IPS-20b (cell line): ENCODE measurements at regions not wholly inside any gene's neighbourhood (a gene's known extent, or its start where the extent isn't known, plus 50 kb on each side); places are given as distances from the start of the nearest gene placed in this dataset.

Experiments
- H3K27ac ChIP-seq: one replicate; pipeline ENCODE4 v1.5.1; 2013; ENCODE audit warnings: low read length
- H3K27me3 ChIP-seq: 2 replicates; pipeline ENCODE4 v1.6.1; 2013; ENCODE audit warnings: mild to moderate bottlenecking, low read length, inconsistent platforms; ENCODE audit not compliant: insufficient read depth
- H3K36me3 ChIP-seq: 2 replicates; pipeline ENCODE4 v1.6.1; 2013; ENCODE audit warnings: low read depth, mild to moderate bottlenecking, inconsistent platforms, low read length, moderate library complexity; ENCODE audit not compliant: insufficient read depth
- H3K4me1 ChIP-seq: 2 replicates; pipeline ENCODE4 v1.6.1; 2013; ENCODE audit warnings: mild to moderate bottlenecking, control low read depth, inconsistent platforms, low read length, moderate library complexity; ENCODE audit not compliant: insufficient read depth
- H3K4me3 ChIP-seq: 2 replicates; pipeline ENCODE4 v1.5.1; 2013; ENCODE audit warnings: mild to moderate bottlenecking, low read length, inconsistent platforms
- H3K9ac ChIP-seq: 2 replicates; pipeline ENCODE4 v1.6.1; 2013; ENCODE audit warnings: low read depth, mild to moderate bottlenecking, inconsistent platforms, low read length, moderate library complexity
- H3K9me3 ChIP-seq: 2 replicates; pipeline ENCODE4 v1.6.1; 2013; ENCODE audit warnings: mild to moderate bottlenecking, low read depth, low read length, inconsistent platforms; ENCODE audit not compliant: insufficient read depth

DNA sequence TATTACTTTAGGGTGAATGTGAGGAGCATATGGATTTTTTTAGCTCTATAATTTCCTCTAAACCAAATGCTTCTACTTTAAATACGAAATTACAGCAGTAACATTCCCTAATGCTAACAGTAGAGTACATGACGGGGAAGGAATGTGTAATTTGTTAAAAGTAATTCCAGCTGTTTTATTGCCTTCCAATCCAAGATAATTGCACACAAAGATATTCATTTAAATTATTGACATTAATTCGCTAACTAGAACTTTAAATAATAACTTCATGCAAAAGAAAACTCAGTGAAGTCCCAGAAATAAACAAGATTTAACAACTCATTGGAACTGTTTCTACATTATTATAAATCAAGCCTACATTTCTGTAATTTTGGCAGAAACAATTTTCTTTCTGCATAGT, 261.4 kb upstream of the CFAP20DC start:
- H3K4me1 ChIP-seq: no peaks in the 10 kb centered on the region
- no peaks in the 10 kb centered on the region for H3K36me3 ChIP-seq
- no peak overlapping the region for H3K9ac ChIP-seq
- H3K27ac ChIP-seq: no peak overlapping the region
- H3K4me3 ChIP-seq: no peak overlapping the region
- no peaks in the 10 kb centered on the region for H3K9me3 ChIP-seq
- no peaks in the 10 kb centered on the region for H3K27me3 ChIP-seq

DNA sequence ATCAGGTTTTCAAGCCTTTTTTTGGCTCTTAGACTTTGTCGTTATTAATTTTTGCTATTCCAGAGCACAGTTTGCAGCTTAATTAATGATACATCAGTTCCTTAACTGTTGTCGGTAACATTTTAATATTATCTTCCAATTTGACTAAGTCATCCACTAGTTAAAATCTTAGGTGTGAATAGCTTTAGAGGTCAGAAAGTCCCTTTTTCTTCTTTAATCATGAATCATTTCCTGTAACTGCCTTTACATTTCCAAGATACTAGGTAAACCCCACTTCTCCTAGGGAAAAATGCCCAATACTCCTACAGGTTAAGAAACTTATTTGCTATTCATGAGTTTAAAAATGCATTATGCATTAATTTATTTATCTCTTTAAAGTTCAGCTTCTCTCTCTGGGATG, 260.9 kb upstream of the CFAP20DC start:
- Histone ChIP-seq H3K36me3 (no peaks in the 10 kb centered on the region), H3K4me1 (no peaks in the 10 kb centered on the region), H3K9me3 (no peaks in the 10 kb centered on the region), H3K9ac (no peak overlapping the region), H3K27ac (no peak overlapping the region), H3K4me3 (no peak overlapping the region), H3K27me3 (no peaks in the 10 kb centered on the region)

DNA sequence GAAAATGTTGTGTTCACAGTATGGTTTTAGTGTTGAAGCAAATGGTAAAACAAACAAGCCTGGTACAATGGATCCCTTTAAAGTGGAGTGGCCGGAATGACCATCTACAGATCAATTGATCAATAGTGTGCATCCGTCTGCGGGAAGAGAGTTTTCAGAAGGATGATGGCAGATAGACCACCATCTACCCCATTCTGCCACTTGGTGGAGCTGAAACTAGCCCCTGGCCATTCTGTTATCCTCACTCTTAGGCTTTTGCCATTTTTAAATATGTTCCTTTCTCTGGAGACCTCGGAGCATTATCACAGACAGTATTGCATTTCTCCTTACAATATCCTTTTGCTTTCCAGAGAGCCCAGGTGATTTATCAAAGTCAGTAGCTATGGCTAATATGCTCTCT, 258.9 kb upstream of the CFAP20DC start:
- Histone ChIP-seq H3K36me3 (no peaks in the 10 kb centered on the region), H3K27me3 (no peaks in the 10 kb centered on the region), H3K27ac (no peak overlapping the region), H3K9me3 (no peaks in the 10 kb centered on the region), H3K9ac (no peak overlapping the region), H3K4me3 (no peak overlapping the region), H3K4me1 (no peaks in the 10 kb centered on the region)

DNA sequence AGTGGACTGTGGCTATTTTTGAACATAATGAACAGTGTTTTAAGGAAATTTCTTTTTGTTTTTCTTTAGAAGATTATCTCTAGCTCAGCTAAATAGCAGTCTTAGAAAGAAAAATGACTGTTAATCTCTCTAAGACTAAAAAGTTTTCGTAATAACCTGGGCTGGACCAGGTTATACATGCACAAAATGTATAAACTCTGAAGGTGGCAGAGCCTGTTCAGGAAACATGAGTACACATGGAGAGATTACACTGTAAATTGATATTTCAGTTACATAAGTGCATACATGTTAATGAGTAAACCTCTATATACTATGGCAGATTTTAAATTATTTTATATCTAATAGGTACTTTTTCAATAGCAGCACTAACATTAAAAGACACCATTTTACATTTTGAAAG, 258.2 kb upstream of the CFAP20DC start:
- Histone ChIP-seq H3K27ac (no peak overlapping the region), H3K36me3 (no peaks in the 10 kb centered on the region)

DNA sequence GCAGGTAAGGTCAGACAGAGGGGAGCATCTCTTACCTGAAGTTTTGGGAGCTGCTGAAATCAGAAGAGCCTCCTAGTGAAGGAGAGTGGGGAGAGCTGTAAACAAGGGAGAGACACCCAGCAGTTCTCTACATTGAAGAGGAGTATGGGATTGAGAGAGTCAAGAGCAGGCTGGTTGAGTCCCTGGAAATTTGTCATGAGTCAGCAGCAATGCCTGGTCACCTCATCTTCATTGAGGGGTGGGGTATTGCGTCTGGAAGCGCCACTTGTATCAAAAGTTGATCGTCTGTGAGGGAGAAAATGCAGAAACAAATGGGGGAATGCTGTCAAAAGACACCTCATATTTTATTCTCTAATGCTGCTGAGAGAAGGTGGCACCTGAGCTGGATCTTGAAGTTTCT, 256.6 kb upstream of the CFAP20DC start:
- Histone ChIP-seq H3K9ac (no peak overlapping the region), H3K9me3 (no peaks in the 10 kb centered on the region), H3K4me1 (no peaks in the 10 kb centered on the region), H3K36me3 (no peaks in the 10 kb centered on the region), H3K4me3 (no peak overlapping the region), H3K27ac (no peak overlapping the region), H3K27me3 (no peaks in the 10 kb centered on the region)

More for the DNA sequence above, 258.2 kb upstream of the CFAP20DC start:
- Histone ChIP-seq H3K4me3 (no peak overlapping the region), H3K4me1 (no peaks in the 10 kb centered on the region), H3K27me3 (no peaks in the 10 kb centered on the region), H3K9me3 (no peaks in the 10 kb centered on the region), H3K9ac (no peak overlapping the region)

DNA sequence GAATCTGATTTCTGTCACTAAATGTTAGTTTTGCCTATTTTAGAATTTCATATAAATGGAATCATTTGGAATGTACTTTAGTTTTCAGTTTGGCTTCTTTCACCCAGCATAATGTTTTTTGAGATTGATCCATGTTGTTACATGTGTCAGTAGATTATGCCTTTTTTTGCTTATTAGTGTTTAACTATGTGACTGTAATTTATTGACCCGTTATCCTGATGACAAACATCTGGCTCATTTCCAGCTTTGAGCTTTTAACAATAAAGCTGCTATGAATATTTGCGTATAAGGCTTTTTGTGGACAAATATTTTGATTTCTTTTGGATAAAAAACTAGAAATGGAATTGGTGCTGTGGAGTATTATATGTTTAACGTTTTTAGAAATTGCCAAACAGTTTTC, 254.5 kb upstream of the CFAP20DC start:
- Histone ChIP-seq H3K4me1 (no peaks in the 10 kb centered on the region), H3K27ac (no peak overlapping the region), H3K4me3 (no peak overlapping the region), H3K36me3 (no peaks in the 10 kb centered on the region), H3K9me3 (no peaks in the 10 kb centered on the region), H3K9ac (no peak overlapping the region), H3K27me3 (no peaks in the 10 kb centered on the region)

DNA sequence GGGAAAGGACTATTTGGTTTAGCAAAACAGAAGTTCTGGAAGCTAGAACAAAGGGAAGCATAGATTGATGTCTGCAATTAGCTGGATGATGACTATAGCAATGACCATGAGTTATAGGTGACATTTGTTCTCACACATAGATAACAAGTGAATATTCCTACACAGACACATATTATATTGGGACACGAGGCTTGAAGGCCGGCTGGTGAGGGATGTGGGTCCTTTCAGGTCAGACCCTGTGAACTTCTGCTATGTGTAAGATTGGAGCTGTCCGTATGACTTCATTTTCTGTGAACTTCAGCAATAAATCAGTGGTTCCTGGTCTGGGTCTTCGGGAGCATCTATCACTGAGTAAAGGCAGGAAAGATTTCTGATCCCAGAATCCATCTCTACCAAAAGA, 253.6 kb upstream of the CFAP20DC start:
- H3K9me3 ChIP-seq: no peaks in the 10 kb centered on the region
- H3K27me3 ChIP-seq: no peaks in the 10 kb centered on the region
- H3K4me3 ChIP-seq: no peak overlapping the region
- no peaks in the 10 kb centered on the region for H3K36me3 ChIP-seq
- H3K9ac ChIP-seq: no peak overlapping the region
- H3K27ac ChIP-seq: no peak overlapping the region
- no peaks in the 10 kb centered on the region for H3K4me1 ChIP-seq

DNA sequence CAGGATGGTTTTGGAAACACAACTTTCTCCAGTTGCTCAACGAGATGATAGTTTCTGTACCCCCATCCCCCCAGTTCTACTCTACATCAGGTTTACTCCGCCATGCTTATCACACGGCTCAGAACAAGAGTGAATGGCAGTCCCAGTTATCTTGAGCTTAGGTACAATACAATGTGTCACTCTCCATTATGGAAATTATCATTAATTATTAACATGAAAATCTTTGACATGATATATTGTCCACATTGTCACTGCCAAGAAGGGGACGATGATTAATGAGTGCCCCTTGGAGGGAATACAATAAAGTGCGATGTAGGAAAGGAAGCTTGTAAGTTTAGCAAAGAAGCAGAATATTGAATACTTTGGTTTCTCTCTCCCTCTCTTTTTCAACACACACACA, 252.6 kb upstream of the CFAP20DC start:
- Histone ChIP-seq H3K9me3 (no peaks in the 10 kb centered on the region), H3K27me3 (no peaks in the 10 kb centered on the region), H3K4me3 (no peak overlapping the region), H3K27ac (no peak overlapping the region), H3K9ac (no peak overlapping the region), H3K4me1 (no peaks in the 10 kb centered on the region), H3K36me3 (no peaks in the 10 kb centered on the region)

DNA sequence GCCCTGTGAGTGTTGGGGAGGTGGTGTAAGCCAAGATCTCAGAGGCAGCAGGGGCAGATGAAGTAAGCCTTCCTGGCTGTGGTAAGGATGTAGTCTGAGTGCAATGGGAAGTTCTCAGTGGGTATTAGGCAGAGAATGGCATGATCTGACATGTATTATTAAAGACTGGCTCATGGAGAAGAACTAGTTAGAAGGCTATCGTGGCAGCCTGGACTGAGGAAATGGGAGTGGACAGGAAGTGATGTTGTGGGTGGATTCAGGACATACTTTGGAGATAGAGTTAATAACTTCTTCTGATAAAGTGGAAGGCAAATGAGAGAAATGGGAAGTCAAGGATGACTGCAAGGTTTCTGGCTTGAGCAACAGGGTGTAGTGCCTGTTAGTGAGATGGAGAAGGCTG, 250.9 kb upstream of the CFAP20DC start:
- Histone ChIP-seq H3K27ac (no peak overlapping the region), H3K27me3 (no peaks in the 10 kb centered on the region), H3K4me3 (no peak overlapping the region), H3K36me3 (no peaks in the 10 kb centered on the region), H3K4me1 (no peaks in the 10 kb centered on the region), H3K9me3 (peaks cover 3% of the 10 kb centered on the region; the same call in 1 of the 2 replicates), H3K9ac (no peak overlapping the region)

DNA sequence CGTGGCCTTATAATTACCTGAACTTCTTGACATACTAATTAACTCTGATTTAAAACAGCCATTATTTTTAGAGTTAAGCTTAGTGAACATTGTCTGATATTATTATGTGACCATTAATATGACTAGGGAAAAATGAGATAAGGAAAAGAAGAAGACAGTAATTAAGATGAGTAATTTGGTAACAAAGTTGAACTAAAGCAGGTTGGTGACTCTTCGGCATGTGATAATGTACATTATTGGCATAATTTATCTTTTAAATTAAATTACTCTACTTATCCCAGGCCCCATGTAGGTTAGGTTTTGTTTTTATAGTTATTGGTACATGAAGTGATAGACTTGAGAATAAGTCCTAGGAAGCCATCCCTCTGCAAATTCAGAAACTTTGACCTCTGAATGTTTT, 249.7 kb upstream of the CFAP20DC start:
- Histone ChIP-seq H3K27me3 (no peaks in the 10 kb centered on the region), H3K4me1 (no peaks in the 10 kb centered on the region), H3K9ac (no peak overlapping the region), H3K27ac (no peak overlapping the region), H3K9me3 (peaks cover 14% of the 10 kb centered on the region; the same call in 1 of the 2 replicates), H3K36me3 (no peaks in the 10 kb centered on the region), H3K4me3 (no peak overlapping the region)

DNA sequence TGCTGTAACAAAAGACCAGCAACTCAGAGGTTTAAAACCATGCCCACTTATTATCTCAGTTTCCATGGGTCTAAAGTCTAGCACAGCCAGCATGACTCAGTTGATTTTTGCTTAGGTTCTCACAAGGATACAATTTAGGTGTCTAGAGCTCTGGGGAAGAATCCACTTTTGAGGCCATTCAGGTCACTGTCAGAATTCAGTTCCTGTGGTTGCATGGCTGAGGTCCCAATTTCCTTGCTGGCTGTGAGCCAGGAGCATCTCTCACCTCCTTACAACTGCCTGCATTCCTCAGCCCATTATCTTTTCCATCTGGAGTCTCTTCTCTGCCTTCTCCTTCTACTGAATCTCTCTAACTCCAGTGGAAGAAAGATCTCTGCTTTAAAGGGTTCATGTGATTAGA, 240.5 kb upstream of the CFAP20DC start:
- H3K27me3 ChIP-seq: no peaks in the 10 kb centered on the region
- no peak overlapping the region for H3K27ac ChIP-seq

DNA sequence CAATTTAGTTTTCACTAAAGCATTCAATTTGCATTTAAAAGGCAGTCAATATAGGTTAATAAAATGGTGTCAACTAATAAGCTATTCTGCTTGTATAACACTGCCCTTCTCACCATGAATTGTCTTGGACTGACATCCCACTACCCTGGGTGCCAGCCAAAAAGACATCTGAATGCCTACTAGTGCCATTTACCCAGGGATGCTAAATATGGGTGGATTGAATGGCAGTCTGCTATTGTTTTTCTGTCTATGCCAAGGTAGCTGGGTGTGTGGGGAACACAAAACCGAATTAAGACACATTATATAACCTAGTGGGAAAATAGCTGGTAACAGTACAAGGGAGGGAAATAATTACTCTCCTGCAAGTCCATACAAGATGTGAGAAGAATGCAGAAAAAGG, 240.0 kb upstream of the CFAP20DC start:
- no peak overlapping the region for H3K27ac ChIP-seq
- H3K4me1 ChIP-seq: no peaks in the 10 kb centered on the region
- no peak overlapping the region for H3K4me3 ChIP-seq
- H3K9ac ChIP-seq: no peak overlapping the region
- H3K36me3 ChIP-seq: no peaks in the 10 kb centered on the region
- no peaks in the 10 kb centered on the region for H3K27me3 ChIP-seq
- H3K9me3 ChIP-seq: peaks cover 12% of the 10 kb centered on the region; the same call in 1 of the 2 replicates

More for the DNA sequence above, 240.5 kb upstream of the CFAP20DC start:
- no peak overlapping the region for H3K4me3 ChIP-seq
- no peaks in the 10 kb centered on the region for H3K36me3 ChIP-seq
- no peaks in the 10 kb centered on the region for H3K4me1 ChIP-seq
- H3K9me3 ChIP-seq: peaks cover 16% of the 10 kb centered on the region; the same call in 1 of the 2 replicates
- no peak overlapping the region for H3K9ac ChIP-seq

DNA sequence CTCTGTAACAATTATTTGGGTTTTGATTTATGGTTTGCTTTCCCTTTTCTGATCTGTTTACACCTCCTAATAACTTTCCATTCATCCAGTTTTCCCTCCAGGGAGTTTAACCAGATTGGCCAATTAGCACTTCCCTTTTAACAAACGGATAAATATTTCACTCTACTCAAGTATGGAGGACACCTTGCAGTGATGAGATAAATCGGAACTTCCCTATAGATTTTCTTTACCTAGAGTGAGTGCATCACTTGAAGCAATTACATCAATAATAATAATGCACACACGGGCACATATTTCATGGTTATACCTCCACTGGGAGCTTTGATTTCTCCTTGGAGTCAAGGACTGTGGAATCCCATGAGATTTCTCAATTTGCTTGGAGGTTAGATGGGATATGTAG, 239.1 kb upstream of the CFAP20DC start:
- peaks cover 5% of the 10 kb centered on the region; the same call in 1 of the 2 replicates for H3K9me3 ChIP-seq
- H3K9ac ChIP-seq: no peak overlapping the region
- H3K36me3 ChIP-seq: no peaks in the 10 kb centered on the region
- H3K27me3 ChIP-seq: no peaks in the 10 kb centered on the region
- H3K4me3 ChIP-seq: no peak overlapping the region
- no peaks in the 10 kb centered on the region for H3K4me1 ChIP-seq
- no peak overlapping the region for H3K27ac ChIP-seq
